Spleen (tissue), 7 donors: ENCODE measurements at regions not wholly inside any gene's neighbourhood (a gene's known extent, or its start where the extent isn't known, plus 50 kb on each side); places are given as distances from the start of the nearest gene placed in this dataset.

Source experiments
- POLR2AphosphoS5 ChIP-seq, 3 donors: sonication (generic); formaldehyde crosslinking; IDR thresholded peaks; one replicate each; pipeline ENCODE4 v1.5.1; 2017; ENCODE audit warnings: antibody characterized with exemption in 3 of 3
- TF ChIP-seq, protein P1 (sequence below), 11 experiments: fragments of 200-600 bp in 7 of 11; fragments of 450-650 bp in 4 of 11; sonication (generic) in 4 of 11; IDR thresholded peaks in 8 of 11; conservative IDR thresholded peaks in 3 of 11; 1 replicate in 7 of 11; 2 replicates in 4 of 11; pipeline versions ENCODE4 v1.4.0 to v1.8.0; 2016 to 2021; ENCODE audit warnings: antibody characterized with exemption in 11 of 11, inconsistent platforms in 4 of 11, mild to moderate bottlenecking in 1 of 11
- donor health status: DM: no; HTN: no; CAD: no; lungs with moderate emphysema.
- donor health status: DM: no; HTN: no; CAD: no.
- donor health status: DM: no; HTN: no; CAD: no.

GRCh38 chr16:9657641-9658040 is 524.6 kb downstream of the GRIN2A start:
- TF ChIP-seq, protein P1, sequence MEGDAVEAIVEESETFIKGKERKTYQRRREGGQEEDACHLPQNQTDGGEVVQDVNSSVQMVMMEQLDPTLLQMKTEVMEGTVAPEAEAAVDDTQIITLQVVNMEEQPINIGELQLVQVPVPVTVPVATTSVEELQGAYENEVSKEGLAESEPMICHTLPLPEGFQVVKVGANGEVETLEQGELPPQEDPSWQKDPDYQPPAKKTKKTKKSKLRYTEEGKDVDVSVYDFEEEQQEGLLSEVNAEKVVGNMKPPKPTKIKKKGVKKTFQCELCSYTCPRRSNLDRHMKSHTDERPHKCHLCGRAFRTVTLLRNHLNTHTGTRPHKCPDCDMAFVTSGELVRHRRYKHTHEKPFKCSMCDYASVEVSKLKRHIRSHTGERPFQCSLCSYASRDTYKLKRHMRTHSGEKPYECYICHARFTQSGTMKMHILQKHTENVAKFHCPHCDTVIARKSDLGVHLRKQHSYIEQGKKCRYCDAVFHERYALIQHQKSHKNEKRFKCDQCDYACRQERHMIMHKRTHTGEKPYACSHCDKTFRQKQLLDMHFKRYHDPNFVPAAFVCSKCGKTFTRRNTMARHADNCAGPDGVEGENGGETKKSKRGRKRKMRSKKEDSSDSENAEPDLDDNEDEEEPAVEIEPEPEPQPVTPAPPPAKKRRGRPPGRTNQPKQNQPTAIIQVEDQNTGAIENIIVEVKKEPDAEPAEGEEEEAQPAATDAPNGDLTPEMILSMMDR (IDR thresholded peaks at IDR 0.05 in 8 of 11, conservative IDR thresholded peaks at IDR 0.05 in 3 of 11) = no peak
- no peak for TF ChIP-seq POLR2AphosphoS5 (IDR thresholded peaks at IDR 0.05)
